ENCODE measurements at regions not wholly inside any gene's neighbourhood (a gene's known extent, or its start where the extent isn't known, plus 50 kb on each side); places are given as distances from the start of the nearest gene placed in this dataset.

- H3K4me1 ChIP-seq (ENCODE audit: insufficient read depth, low read length): 0 out of 2 replicates have a peak, but pooled peaks cover 2% of the 10 kb centered on the region
- no peak for DNase-seq
- H3K79me2 ChIP-seq (ENCODE audit: insufficient read depth, low read length): no peaks in the 10 kb centered on the region
- no peak overlapping the region for H2BK120ac ChIP-seq (ENCODE audit: low read depth, low read length, poor library complexity, severe bottlenecking)
- H3K9ac ChIP-seq (ENCODE audit: extremely low read depth, insufficient read length, low read length): no peak overlapping the region
- H2BK12ac ChIP-seq (ENCODE audit: insufficient read length, low read depth, low read length): no peak overlapping the region
- no peaks in the 10 kb centered on the region for H3K79me1 ChIP-seq (ENCODE audit: insufficient read depth, low read depth, low read length, poor library complexity, severe bottlenecking)
- H4K91ac ChIP-seq (ENCODE audit: insufficient read length, low read depth, low read length): no peak overlapping the region
- H3K18ac ChIP-seq (ENCODE audit: insufficient read length, low read depth, low read length): no peak overlapping the region
- H3T11ph ChIP-seq (ENCODE audit: low read length): no peak overlapping the region
- H3K56ac ChIP-seq (ENCODE audit: insufficient read length, low read depth, low read length): no peak overlapping the region
- H3K9me3 ChIP-seq (ENCODE audit: control insufficient read depth, low read depth, low read length): no peaks in the 10 kb centered on the region
- no peaks in the 10 kb centered on the region for H4K20me1 ChIP-seq (ENCODE audit: control insufficient read depth, insufficient read depth, insufficient read length)
- no peaks in the 10 kb centered on the region for H3K23me2 ChIP-seq (ENCODE audit: insufficient read length, low read depth, low read length, poor library complexity, severe bottlenecking)
- Mint-ChIP-seq H3K36me3 (ENCODE audit: insufficient read depth in 1 of 3, low read depth in 3 of 3) (no peaks in the 10 kb centered on the region), H3K27ac (no peak overlapping the region), H3K4me3 (no peak overlapping the region), H3K27me3 (ENCODE audit: low read depth) (no peaks in the 10 kb centered on the region), H3K4me1 (peaks cover 14 to 23% of the 10 kb centered on the region in 2 experiments), H3K9me3 (no peaks in the 10 kb centered on the region)
- H3K23ac ChIP-seq (ENCODE audit: insufficient read length, low read depth, low read length): no peak overlapping the region
- no peak overlapping the region for H3K4me2 ChIP-seq (ENCODE audit: insufficient read depth, insufficient read length, low read length)
- no CpG with 5 or more reads among the region's 3 CpGs for WGBS (ENCODE audit: extremely low coverage, insufficient read length, low lambda C conversion rate)
- H2AFZ ChIP-seq (ENCODE audit: low read length): no peak overlapping the region
- no peak overlapping the region for H4K5ac ChIP-seq (ENCODE audit: insufficient read length, low read depth, low read length)
- H2BK5ac ChIP-seq (ENCODE audit: insufficient read length, low read length): no peak overlapping the region
- no peak overlapping the region for H3K27ac ChIP-seq (ENCODE audit: insufficient read length, low read depth, low read length)
- H2BK20ac ChIP-seq (ENCODE audit: low read depth, low read length, poor library complexity, severe bottlenecking): no peak overlapping the region
- H3K14ac ChIP-seq (ENCODE audit: insufficient read depth, low read length): no peak overlapping the region
- no peak overlapping the region for H2AK5ac ChIP-seq (ENCODE audit: insufficient read length, low read length)
- H3K27me3 ChIP-seq (ENCODE audit: insufficient read depth, low read length): no peaks in the 10 kb centered on the region
- no peak overlapping the region for H2BK15ac ChIP-seq (ENCODE audit: low read depth, low read length)
- no peak overlapping the region for H3K4ac ChIP-seq (ENCODE audit: low read depth, low read length)
- H4K8ac ChIP-seq (replicated peaks; ENCODE audit: insufficient read length, low read depth, low read length): no peak overlapping the region
- TF ChIP-seq CTCF (conservative IDR thresholded peaks at IDR 0.05): no peak
These were observed 871.2 kb upstream of the POU3F3 start for GRCh38 chr2:103982691-103983090.

All from H9 (cell line).